Fibroblast of the aortic adventitia (primary cell): ENCODE measurements at regions not wholly inside any gene's neighbourhood (a gene's known extent, or its start where the extent isn't known, plus 50 kb on each side); places are given as distances from the start of the nearest gene placed in this dataset.

Experiments
- DNase-seq: peaks from one replicate; pipeline ENCODE4 v3.0.0-alpha.2; 2010; ENCODE audit warnings: low read depth
- H3K4me3 ChIP-seq: 2 replicates; pipeline ENCODE4 v1.5.1; 2011; ENCODE audit warnings: low read depth, mild to moderate bottlenecking, control low read depth, low read length, moderate library complexity
- TF ChIP-seq, protein P1 (sequence below): IDR thresholded peaks from 2 replicates; pipeline ENCODE4 v1.5.1; 2011; ENCODE audit warnings: mild to moderate bottlenecking, low read length, control low read depth, inconsistent platforms; ENCODE audit not compliant: insufficient read depth

DNA sequence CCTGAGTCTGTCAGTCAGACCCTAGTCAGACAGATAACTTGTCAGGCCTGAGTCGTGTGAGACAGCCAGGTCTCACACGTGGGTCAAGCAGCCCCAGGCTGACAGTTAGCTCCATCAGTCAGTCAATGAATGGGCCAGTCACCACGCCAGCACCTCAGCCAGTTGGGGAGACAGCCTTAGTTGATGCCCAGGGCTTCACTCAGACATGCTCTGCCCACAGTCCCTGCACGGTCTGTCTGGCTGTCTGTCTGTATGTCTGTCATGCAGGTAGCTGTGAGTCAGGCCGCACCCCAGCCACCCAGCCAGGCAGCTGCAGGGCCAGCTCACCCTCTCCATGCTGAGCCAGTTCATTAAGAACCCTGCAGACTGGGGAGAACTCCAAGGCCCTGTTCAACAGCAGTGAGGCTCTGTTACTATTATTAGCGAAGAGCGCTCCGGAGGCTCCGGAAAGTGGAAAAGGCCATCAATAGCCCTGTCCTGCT, 141.1 kb upstream of the PCBD1 start:
- no peak for DNase-seq
- H3K4me3 ChIP-seq: no peak overlapping the region
- TF ChIP-seq, protein P1, sequence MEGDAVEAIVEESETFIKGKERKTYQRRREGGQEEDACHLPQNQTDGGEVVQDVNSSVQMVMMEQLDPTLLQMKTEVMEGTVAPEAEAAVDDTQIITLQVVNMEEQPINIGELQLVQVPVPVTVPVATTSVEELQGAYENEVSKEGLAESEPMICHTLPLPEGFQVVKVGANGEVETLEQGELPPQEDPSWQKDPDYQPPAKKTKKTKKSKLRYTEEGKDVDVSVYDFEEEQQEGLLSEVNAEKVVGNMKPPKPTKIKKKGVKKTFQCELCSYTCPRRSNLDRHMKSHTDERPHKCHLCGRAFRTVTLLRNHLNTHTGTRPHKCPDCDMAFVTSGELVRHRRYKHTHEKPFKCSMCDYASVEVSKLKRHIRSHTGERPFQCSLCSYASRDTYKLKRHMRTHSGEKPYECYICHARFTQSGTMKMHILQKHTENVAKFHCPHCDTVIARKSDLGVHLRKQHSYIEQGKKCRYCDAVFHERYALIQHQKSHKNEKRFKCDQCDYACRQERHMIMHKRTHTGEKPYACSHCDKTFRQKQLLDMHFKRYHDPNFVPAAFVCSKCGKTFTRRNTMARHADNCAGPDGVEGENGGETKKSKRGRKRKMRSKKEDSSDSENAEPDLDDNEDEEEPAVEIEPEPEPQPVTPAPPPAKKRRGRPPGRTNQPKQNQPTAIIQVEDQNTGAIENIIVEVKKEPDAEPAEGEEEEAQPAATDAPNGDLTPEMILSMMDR: no peak

DNA sequence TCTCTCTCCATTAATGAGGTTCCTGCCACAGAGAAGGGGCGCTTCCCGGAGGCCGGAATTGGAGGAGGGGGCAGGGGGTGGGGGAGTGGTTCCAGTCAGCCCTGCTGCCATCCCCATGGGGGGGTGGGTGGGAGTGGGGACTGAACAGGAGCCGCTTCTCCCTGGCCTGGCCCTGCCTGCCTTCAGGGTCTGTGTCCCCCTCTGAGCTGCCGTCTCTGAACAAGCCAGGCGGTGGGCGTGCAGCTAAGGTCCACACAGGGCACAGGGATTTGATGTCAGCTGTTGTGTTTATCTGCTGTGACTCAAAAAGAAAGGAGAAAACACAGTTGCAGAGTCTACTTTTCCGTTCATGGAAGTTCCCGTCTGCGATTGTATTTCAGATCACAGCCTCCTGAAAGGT, 141.5 kb upstream of the PCBD1 start:
- TF ChIP-seq, protein P1: no peak
- H3K4me3 ChIP-seq: no peak overlapping the region
- DNase-seq: no peak

DNA sequence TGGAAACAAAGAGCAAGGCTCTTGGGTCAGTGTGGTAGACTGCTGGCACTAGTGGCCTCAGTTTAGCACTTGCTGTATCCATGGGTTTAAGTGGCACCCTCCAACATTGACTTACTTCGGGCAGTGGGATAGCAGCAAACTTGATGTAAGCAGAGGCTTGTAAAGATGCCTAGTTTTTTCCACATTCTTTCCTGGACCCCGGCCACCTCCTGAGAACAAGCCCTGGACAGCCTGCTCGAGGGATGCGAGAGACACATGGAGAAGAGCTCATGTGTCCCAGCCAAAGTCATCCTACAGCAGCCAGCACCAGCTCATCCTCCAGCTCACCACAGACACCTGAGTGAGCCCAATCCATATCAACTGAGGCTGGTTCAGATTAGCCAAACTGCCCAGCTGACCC, 142.7 kb upstream of the PCBD1 start:
- DNase-seq: no peak
- TF ChIP-seq, protein P1: no peak
- H3K4me3 ChIP-seq: no peak overlapping the region

DNA sequence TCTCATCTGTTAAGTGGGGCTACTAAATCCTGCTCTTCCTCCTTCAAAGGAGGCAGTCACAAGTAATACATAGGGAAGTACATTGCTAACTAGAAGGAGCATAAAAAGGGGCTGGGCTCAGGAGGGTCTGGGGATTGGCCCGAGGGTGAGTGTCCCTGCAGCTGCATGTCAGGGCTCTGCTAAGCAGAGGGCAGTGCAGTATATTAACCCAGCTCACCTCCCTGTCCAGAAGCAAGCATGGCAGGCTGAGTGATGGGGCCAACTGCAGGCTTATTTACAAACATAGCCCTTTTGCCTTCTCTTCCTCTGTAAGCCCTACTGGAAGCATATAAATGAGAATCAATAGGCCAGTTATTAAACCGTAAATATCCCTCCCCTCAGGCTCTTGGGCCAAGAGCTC, 143.2 kb upstream of the PCBD1 start:
- TF ChIP-seq, protein P1: no peak
- no peak overlapping the region for H3K4me3 ChIP-seq
- DNase-seq: no peak

DNA sequence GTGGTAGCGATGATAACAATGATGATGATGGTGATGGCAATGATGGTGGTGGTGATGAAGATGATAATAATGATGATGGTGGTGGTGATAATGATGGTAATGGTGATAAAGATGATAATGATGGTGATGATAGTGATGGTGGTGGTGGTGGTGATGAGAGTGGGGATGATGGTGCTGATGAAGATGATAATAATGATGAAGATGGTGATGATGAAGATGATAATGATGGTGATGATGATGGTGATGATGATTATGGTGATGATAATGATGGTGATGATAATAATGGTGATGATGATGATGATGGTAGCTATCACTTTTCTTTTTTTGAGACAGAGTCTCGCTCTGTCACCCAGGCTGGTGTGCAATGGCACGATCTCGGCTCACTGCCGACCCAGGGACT, 144.5 kb upstream of the PCBD1 start:
- no peak for DNase-seq
- TF ChIP-seq, protein P1: no peak
- no peak overlapping the region for H3K4me3 ChIP-seq

DNA sequence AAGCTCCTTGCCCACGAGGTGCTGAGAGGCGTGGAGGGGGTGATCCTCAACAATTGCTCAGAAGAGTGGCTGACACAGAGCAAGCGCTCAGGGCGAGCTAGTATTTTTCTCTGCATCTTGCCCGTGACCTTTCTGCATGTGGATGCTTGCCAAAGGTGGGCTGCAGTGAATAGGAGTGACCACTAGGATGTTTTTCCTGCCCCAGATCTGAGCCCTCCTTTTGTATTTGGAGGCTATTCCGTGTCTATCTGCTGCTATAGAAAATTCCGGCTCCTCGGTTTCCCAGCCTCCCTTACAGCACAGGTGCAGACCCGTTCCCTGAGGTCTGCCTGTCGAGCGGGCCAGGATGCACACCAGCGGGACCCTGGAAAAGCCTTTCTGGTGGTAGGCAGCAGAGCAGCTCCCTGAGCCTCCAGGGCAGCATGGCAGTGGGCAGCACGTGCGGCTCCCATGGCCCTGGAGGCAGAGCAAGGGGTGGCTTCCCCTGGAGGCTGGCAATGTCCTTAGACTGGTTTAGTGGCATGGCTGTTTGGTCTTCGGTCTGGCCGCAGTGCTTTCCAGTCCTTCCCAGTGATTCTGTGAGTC, 145.1 kb upstream of the PCBD1 start:
- DNase-seq: no peak
- TF ChIP-seq, protein P1: no peak
- no peak overlapping the region for H3K4me3 ChIP-seq
